ENCODE measurements at regions not wholly inside any gene's neighbourhood (a gene's known extent, or its start where the extent isn't known, plus 50 kb on each side); places are given as distances from the start of the nearest gene placed in this dataset.

DNA sequence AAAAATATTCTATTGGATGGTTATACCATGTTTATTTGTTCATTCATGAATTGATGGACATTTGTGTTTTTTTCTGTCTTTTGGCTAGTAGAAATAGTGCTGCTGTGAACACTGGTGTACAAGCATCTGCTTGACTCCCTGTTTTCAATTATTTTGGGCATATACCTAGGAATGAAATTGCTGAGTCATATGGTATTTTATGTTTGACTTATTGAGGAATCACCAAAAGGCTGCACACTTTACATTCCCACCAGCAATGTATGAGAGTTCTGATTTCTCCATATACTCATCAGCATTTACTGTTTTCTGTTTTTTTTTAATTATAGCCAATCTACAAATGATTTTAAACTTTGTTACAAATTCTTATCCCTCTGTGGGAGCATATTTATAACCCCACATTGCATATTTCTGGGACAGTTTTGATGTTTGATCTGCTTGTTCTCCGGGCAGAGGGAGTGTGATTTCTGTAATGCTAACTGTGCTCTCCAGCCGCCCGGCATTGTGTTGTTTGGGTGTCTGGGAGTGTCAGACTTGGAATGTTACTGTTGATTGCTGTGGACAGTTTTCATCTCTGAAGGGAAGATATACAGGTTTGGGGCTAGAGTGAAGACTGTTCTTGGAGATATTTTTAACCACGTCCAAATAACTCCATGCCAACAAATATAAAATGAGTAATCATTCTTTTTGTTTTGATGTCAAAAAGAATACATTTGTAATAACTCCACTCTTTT, 60.5 kb upstream of the PGRMC2 start:
- DNase-seq (ENCODE audit: low spot score) = no peak
- H3K4me1 ChIP-seq (ENCODE audit: insufficient read depth, low read length) = peaks cover 13% of the 10 kb centered on the region
- H3K79me2 ChIP-seq (ENCODE audit: insufficient read depth, low read length) = no peaks in the 10 kb centered on the region
- no peak overlapping the region for H2AFZ ChIP-seq (ENCODE audit: low read length)
- CTCF ChIA-PET (ENCODE audit: low intra/inter-chr PET ratio, low total read pairs) = no interaction called here
- FAIRE-seq = no peak
- no peak for TF ChIP-seq SALL1 (CRISPR knock-in tag; IDR thresholded peaks at IDR 0.05)
- TF ChIP-seq BHLHE40 (IDR thresholded peaks at IDR 0.05; ENCODE audit: low read length) = no peak
- peak; percentile 72 to 84 for TF ChIP-seq MAFK (conservative IDR thresholded peaks at IDR 0.05 in 1 of 2, IDR thresholded peaks at IDR 0.05 in 1 of 2; ENCODE audit: low read length in 2 of 2)
- TF ChIP-seq, protein P1, sequence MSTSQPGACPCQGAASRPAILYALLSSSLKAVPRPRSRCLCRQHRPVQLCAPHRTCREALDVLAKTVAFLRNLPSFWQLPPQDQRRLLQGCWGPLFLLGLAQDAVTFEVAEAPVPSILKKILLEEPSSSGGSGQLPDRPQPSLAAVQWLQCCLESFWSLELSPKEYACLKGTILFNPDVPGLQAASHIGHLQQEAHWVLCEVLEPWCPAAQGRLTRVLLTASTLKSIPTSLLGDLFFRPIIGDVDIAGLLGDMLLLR (CRISPR knock-in tag; IDR thresholded peaks at IDR 0.05) = no peak
- peak; percentile 70 for TF ChIP-seq MAFF (IDR thresholded peaks at IDR 0.05; ENCODE audit: low read depth, low read length)
- TF ChIP-seq NFE2L2 (IDR thresholded peaks at IDR 0.05; ENCODE audit: low read length) = peak; percentile 74
- H3K27me3 ChIP-seq (ENCODE audit: control insufficient read depth in 1 of 2, insufficient read depth in 2 of 2, low read length in 2 of 2) = 0 out of 5 replicates have a peak, but pooled peaks cover 0 to 7% of the 10 kb centered on the region in 2 experiments
- H4K20me1 ChIP-seq (ENCODE audit: insufficient read depth, low read length) = no peaks in the 10 kb centered on the region
- in situ Hi-C loops (cut with HindIII; ENCODE audit: extremely low pct_ligation_motif_present, low pct_unique_long_range_greater_than_20kb) = no loop called here
- no peak overlapping the region for H3K9ac ChIP-seq (ENCODE audit: insufficient read depth, low read depth, low read length)
- no peak for ATAC-seq
- no TSS peak for BruUV-seq (replicated peaks)
- POLR2A ChIA-PET = no interaction called here
- H3K4me3 ChIP-seq (replicated peaks in 1 of 3; ENCODE audit: insufficient read depth in 1 of 3, low read depth in 2 of 3, low read length in 3 of 3) = no peak overlapping the region
- no peak overlapping the region for H3K27ac ChIP-seq (ENCODE audit: extremely low read length, insufficient read depth, low read length)
- 24% methylated on average over 4 of the region's 4 CpGs for WGBS (ENCODE audit: low lambda C conversion rate)
- no peaks in the 10 kb centered on the region for H3K9me3 ChIP-seq (ENCODE audit: low read length)
- H3K4me2 ChIP-seq (ENCODE audit: low read depth, low read length) = no peak overlapping the region
- intact Hi-C loops (cut with micrococcal nuclease; ENCODE audit: unreplicated experiment) = no loop called here
- H3K36me3 ChIP-seq (replicated peaks in 1 of 2; ENCODE audit: control insufficient read depth in 1 of 2, insufficient read depth in 2 of 2, low read length in 2 of 2) = no peaks in the 10 kb centered on the region

DNA sequence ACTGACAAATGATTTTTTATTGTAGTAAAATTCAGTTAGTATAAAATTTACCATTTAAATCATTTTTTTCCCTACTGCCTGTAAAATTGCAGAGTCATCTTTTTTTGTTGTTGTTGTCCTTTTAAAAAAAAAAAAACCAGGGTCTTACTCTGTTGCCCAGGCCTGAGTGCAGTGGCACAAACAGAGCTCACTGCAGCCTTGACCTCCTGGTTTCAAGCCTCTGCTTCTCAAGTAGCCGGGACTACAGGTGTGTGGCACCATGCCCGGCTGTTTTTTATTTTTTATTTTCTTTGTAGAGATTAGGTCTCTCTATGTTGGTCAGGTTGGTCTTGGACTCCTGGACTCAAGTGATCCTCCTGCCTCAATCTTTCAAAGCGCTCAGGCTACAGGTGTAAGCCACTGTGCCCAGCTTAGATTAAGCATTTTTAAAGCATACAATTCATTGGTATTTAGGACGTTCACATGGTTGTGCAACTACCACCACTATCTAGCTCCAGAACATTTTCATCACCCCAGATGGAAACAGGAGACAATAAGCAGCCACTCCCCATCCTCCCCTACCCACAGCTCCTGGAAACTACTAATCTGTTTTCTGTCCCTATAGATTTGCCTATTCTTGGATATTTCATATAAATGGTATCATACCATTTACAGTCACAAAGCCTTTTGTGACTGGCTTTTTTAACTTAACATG, 59.7 kb upstream of the PGRMC2 start:
- no peaks in the 10 kb centered on the region for H3K79me2 ChIP-seq (ENCODE audit: insufficient read depth, low read length)
- ChIA-PET CTCF (ENCODE audit: low intra/inter-chr PET ratio, low total read pairs) (no interaction called here), POLR2A (no interaction called here)
- H3K9ac ChIP-seq (ENCODE audit: insufficient read depth, low read depth, low read length) = no peak overlapping the region
- no peak overlapping the region for H3K4me3 ChIP-seq (replicated peaks in 1 of 3; ENCODE audit: insufficient read depth in 1 of 3, low read depth in 2 of 3, low read length in 3 of 3)
- 0 out of 5 replicates have a peak, but pooled peaks cover 0 to 7% of the 10 kb centered on the region in 2 experiments for H3K27me3 ChIP-seq (ENCODE audit: control insufficient read depth in 1 of 2, insufficient read depth in 2 of 2, low read length in 2 of 2)
- H3K9me3 ChIP-seq (ENCODE audit: low read length) = no peaks in the 10 kb centered on the region
- in situ Hi-C loops (cut with HindIII; ENCODE audit: extremely low pct_ligation_motif_present, low pct_unique_long_range_greater_than_20kb) (no loop called here), intact Hi-C loops (cut with micrococcal nuclease; ENCODE audit: unreplicated experiment) (no loop called here)
- no peak for FAIRE-seq
- DNase-seq (ENCODE audit: low spot score) = no peak
- no peak overlapping the region for H3K27ac ChIP-seq (ENCODE audit: extremely low read length, insufficient read depth, low read length)
- no peak overlapping the region for H3K4me2 ChIP-seq (ENCODE audit: low read depth, low read length)
- H4K20me1 ChIP-seq (ENCODE audit: insufficient read depth, low read length) = no peaks in the 10 kb centered on the region
- no peak for ATAC-seq
- no peak overlapping the region for H2AFZ ChIP-seq (ENCODE audit: low read length)
- no peaks in the 10 kb centered on the region for H3K36me3 ChIP-seq (replicated peaks in 1 of 2; ENCODE audit: control insufficient read depth in 1 of 2, insufficient read depth in 2 of 2, low read length in 2 of 2)
- no TSS peak for BruUV-seq (replicated peaks)
- H3K4me1 ChIP-seq (ENCODE audit: insufficient read depth, low read length) = peaks cover 13% of the 10 kb centered on the region
- 18% methylated on average over 4 of the region's 4 CpGs for WGBS (ENCODE audit: low lambda C conversion rate)
- TF ChIP-seq GABPA (IDR thresholded peaks at IDR 0.05; ENCODE audit: low read depth, low read length) = no peak
- TF ChIP-seq GABPA (CRISPR knock-in tag; IDR thresholded peaks at IDR 0.05; ENCODE audit: low read depth) = no peak

Measured in HepG2 (cell line).